ENCODE measurements at regions not wholly inside any gene's neighbourhood (a gene's known extent, or its start where the extent isn't known, plus 50 kb on each side); places are given as distances from the start of the nearest gene placed in this dataset.

GRCh38 chr10:9789996-9790395, 1227.7 kb upstream of the CELF2 start:
- Histone ChIP-seq H3K4me1 (peaks cover 0 to 9% (median 2%) of the 10 kb centered on the region in 10 experiments; a peak in 7 of 20 replicates), H3K4me2 (peak overlapping the region in 3 of 11 experiments; percentile 18 to 27 (median 19); a peak in 3 of 22 replicates), H3K4me3 (no peak overlapping the region), H3K27me3 (no peaks in the 10 kb centered on the region), H4K20me1 (no peaks in the 10 kb centered on the region), H3K36me3 (no peaks in the 10 kb centered on the region), H3K9ac (no peak overlapping the region), H3K27ac (no peak overlapping the region), H3K9me3 (replicated peaks in 1 of 11) (no peaks in the 10 kb centered on the region)
- no peak for TF ChIP-seq Cebpa-rat (IDR thresholded peaks at IDR 0.05)

GRCh38 chr10:9792181-9792580, 1225.5 kb upstream of the CELF2 start:
- Histone ChIP-seq H3K9ac (no peak overlapping the region), H4K20me1 (no peaks in the 10 kb centered on the region), H3K9me3 (replicated peaks in 1 of 11) (no peaks in the 10 kb centered on the region), H3K4me1 (peaks cover 0 to 15% (median 7%) of the 10 kb centered on the region in 10 experiments; a peak in 12 of 20 replicates), H3K4me3 (no peak overlapping the region), H3K36me3 (no peaks in the 10 kb centered on the region), H3K27ac (no peak overlapping the region), H3K4me2 (no peak overlapping the region), H3K27me3 (0 out of 22 replicates have a peak, but pooled peaks cover 0 to 4% (median 0%) of the 10 kb centered on the region in 11 experiments)
- no peak for TF ChIP-seq Cebpa-rat (IDR thresholded peaks at IDR 0.05)

- no peak overlapping the region for H3K27ac ChIP-seq
- no peak for TF ChIP-seq Cebpa-rat (IDR thresholded peaks at IDR 0.05)
- H3K4me2 ChIP-seq = peak overlapping the region in 8 of 11 experiments; percentile 4 to 62 (median 34); a peak in 13 of 22 replicates
- no peaks in the 10 kb centered on the region for H3K36me3 ChIP-seq
- H4K20me1 ChIP-seq = no peaks in the 10 kb centered on the region
- peaks cover 7 to 24% (median 15%) of the 10 kb centered on the region in 10 experiments; a peak in 18 of 20 replicates for H3K4me1 ChIP-seq
- H3K9me3 ChIP-seq (replicated peaks in 1 of 11) = no peaks in the 10 kb centered on the region
- no peak overlapping the region for H3K4me3 ChIP-seq
- no peak overlapping the region for H3K9ac ChIP-seq
- H3K27me3 ChIP-seq = 0 out of 22 replicates have a peak, but pooled peaks cover 0 to 4% (median 0%) of the 10 kb centered on the region in 11 experiments
These were observed 1221.1 kb upstream of the CELF2 start for GRCh38 chr10:9796564-9796963.

GRCh38 chr10:9800011-9800410, 1217.7 kb upstream of the CELF2 start:
- no peak overlapping the region for H3K4me3 ChIP-seq
- 0 out of 22 replicates have a peak, but pooled peaks cover 0 to 4% (median 0%) of the 10 kb centered on the region in 11 experiments for H3K27me3 ChIP-seq
- no peak for TF ChIP-seq Cebpa-rat (IDR thresholded peaks at IDR 0.05)
- no peak overlapping the region for H3K27ac ChIP-seq
- H3K9ac ChIP-seq = no peak overlapping the region
- peaks cover 7 to 24% (median 15%) of the 10 kb centered on the region in 10 experiments; a peak in 18 of 20 replicates for H3K4me1 ChIP-seq
- H3K4me2 ChIP-seq = peak overlapping the region in 6 of 11 experiments; percentile 0 to 25 (median 6); a peak in 5 of 22 replicates
- H3K36me3 ChIP-seq = no peaks in the 10 kb centered on the region
- H3K9me3 ChIP-seq (replicated peaks in 1 of 11) = 0 out of 22 replicates have a peak, but pooled peaks cover 0 to 2% (median 0%) of the 10 kb centered on the region in 11 experiments
- H4K20me1 ChIP-seq = no peaks in the 10 kb centered on the region

- H3K4me2 ChIP-seq = peak overlapping the region in 4 of 11 experiments; percentile 10 to 18 (median 14); a peak in 5 of 22 replicates
- no peak overlapping the region for H3K4me3 ChIP-seq
- peaks cover 7 to 24% (median 15%) of the 10 kb centered on the region in 10 experiments; a peak in 18 of 20 replicates for H3K4me1 ChIP-seq
- no peak overlapping the region for H3K9ac ChIP-seq
- H3K36me3 ChIP-seq = no peaks in the 10 kb centered on the region
- peaks cover 0 to 6% (median 0%) of the 10 kb centered on the region in 11 experiments; a peak in 1 of 22 replicates for H3K9me3 ChIP-seq (replicated peaks in 1 of 11)
- no peaks in the 10 kb centered on the region for H4K20me1 ChIP-seq
- no peak overlapping the region for H3K27ac ChIP-seq
- H3K27me3 ChIP-seq = 0 out of 22 replicates have a peak, but pooled peaks cover 0 to 4% (median 0%) of the 10 kb centered on the region in 11 experiments
- TF ChIP-seq Cebpa-rat (IDR thresholded peaks at IDR 0.05) = no peak
These were observed 1217.1 kb upstream of the CELF2 start for GRCh38 chr10:9800571-9800970.

GRCh38 chr10:9807846-9808245, 1209.8 kb upstream of the CELF2 start:
- no peaks in the 10 kb centered on the region for H3K4me1 ChIP-seq
- no peak overlapping the region for H3K4me3 ChIP-seq
- H4K20me1 ChIP-seq = no peaks in the 10 kb centered on the region
- H3K9ac ChIP-seq = no peak overlapping the region
- TF ChIP-seq Cebpa-rat (IDR thresholded peaks at IDR 0.05) = no peak
- H3K4me2 ChIP-seq = no peak overlapping the region
- H3K27me3 ChIP-seq = no peaks in the 10 kb centered on the region
- H3K27ac ChIP-seq = no peak overlapping the region
- no peaks in the 10 kb centered on the region for H3K36me3 ChIP-seq
- peaks cover 0 to 6% (median 0%) of the 10 kb centered on the region in 11 experiments; a peak in 1 of 22 replicates for H3K9me3 ChIP-seq (replicated peaks in 1 of 11)

- H3K4me1 ChIP-seq = no peaks in the 10 kb centered on the region
- H3K27ac ChIP-seq = no peak overlapping the region
- TF ChIP-seq Cebpa-rat (IDR thresholded peaks at IDR 0.05) = no peak
- H3K4me3 ChIP-seq = no peak overlapping the region
- H3K36me3 ChIP-seq = no peaks in the 10 kb centered on the region
- peaks cover 4 to 7% (median 5%) of the 10 kb centered on the region in 11 experiments; a peak in 16 of 22 replicates for H3K9me3 ChIP-seq (replicated peaks in 1 of 11)
- H3K27me3 ChIP-seq = no peaks in the 10 kb centered on the region
- H3K9ac ChIP-seq = no peak overlapping the region
- H4K20me1 ChIP-seq = no peaks in the 10 kb centered on the region
- H3K4me2 ChIP-seq = no peak overlapping the region
These were observed 1206.1 kb upstream of the CELF2 start for GRCh38 chr10:9811601-9812000.

- H4K20me1 ChIP-seq = no peaks in the 10 kb centered on the region
- TF ChIP-seq Cebpa-rat (IDR thresholded peaks at IDR 0.05) = no peak
These were observed 1203.3 kb upstream of the CELF2 start for GRCh38 chr10:9814285-9814864.

GRCh38 chr10:9819756-9820494, 1197.7 kb upstream of the CELF2 start:
- Histone ChIP-seq H3K9ac (no peak overlapping the region), H3K4me3 (no peak overlapping the region), H3K4me1 (peaks cover 0 to 9% (median 4%) of the 10 kb centered on the region in 10 experiments; a peak in 12 of 20 replicates), H3K27ac (no peak overlapping the region), H3K36me3 (no peaks in the 10 kb centered on the region), H3K9me3 (replicated peaks in 1 of 11) (peaks cover 9 to 27% (median 17%) of the 10 kb centered on the region in 11 experiments; a peak in 18 of 22 replicates), H3K27me3 (no peaks in the 10 kb centered on the region), H3K4me2 (no peak overlapping the region), H4K20me1 (no peaks in the 10 kb centered on the region)
- TF ChIP-seq Cebpa-rat (IDR thresholded peaks at IDR 0.05) = no peak

More at GRCh38 chr10:9814285-9814864, 1203.3 kb upstream of the CELF2 start:
- Histone ChIP-seq H3K4me2 (no peak overlapping the region), H3K4me3 (no peak overlapping the region), H3K4me1 (no peaks in the 10 kb centered on the region), H3K27ac (no peak overlapping the region), H3K36me3 (no peaks in the 10 kb centered on the region), H3K9ac (no peak overlapping the region), H3K27me3 (no peaks in the 10 kb centered on the region), H3K9me3 (replicated peaks in 1 of 11) (peaks cover 9 to 26% (median 17%) of the 10 kb centered on the region in 11 experiments; a peak in 18 of 22 replicates)
